ENCODE measurements at regions not wholly inside any gene's neighbourhood (a gene's known extent, or its start where the extent isn't known, plus 50 kb on each side); places are given as distances from the start of the nearest gene placed in this dataset.

- DNase-seq (ENCODE audit: low read depth) = no peak
Observed at GRCh38 chr5:117942861-117943519, 1045.4 kb downstream of the DTWD2 start.

GRCh38 chr5:117893211-117893610 lies 1095.1 kb downstream of the DTWD2 start:
- no peak for DNase-seq (ENCODE audit: low read depth)

- DNase-seq (ENCODE audit: low read depth) = no peak
Observed at GRCh38 chr5:117892360-117892759, 1096.0 kb downstream of the DTWD2 start.

- DNase-seq (ENCODE audit: low read depth) = no peak
Observed at GRCh38 chr5:117889596-117889995, 1098.8 kb downstream of the DTWD2 start.

DNA sequence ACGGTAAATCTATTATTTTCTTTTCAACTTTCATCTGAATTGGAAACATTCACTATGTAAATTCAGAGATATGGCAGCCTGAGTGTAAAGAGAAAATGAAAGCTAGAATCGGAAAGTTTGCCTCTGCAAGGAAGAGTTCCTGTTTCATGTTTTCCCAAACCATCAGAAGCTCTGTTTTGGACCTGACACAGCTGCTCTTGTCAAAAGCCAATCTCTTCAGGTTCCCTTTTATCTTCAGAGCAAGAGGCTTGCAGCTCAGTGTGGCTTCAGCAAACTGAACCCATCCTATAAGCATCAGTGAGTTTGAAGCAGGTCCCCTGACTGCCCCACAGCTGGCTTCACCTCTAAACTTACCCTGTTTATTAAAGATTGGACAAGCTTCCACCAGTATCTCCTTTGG lies 1099.7 kb downstream of the DTWD2 start:
- no peak for DNase-seq (ENCODE audit: low read depth)

GRCh38 chr5:117881426-117882230 lies 1106.7 kb downstream of the DTWD2 start:
- DNase-seq (ENCODE audit: low read depth) = no peak

DNA sequence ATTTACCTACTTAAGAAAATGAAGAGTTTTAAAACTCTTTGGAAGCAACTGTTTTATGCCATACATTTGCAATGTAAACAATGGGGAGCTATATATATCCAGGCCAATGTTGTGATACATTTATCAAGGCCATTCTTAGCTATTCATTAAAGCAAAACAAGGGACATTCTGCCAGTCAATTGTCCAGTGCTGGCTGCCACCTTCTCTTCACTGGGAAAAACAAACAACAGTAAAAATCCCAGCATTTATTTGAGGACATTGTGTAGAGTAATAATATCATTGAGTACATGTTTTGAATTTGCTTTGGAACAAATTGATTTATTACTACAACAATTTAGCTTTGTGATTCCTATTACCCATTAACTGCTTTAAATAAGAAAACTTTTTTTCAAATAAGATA lies 1107.4 kb downstream of the DTWD2 start:
- DNase-seq (ENCODE audit: low read depth) = no peak

GRCh38 chr5:117877731-117878130 lies 1110.6 kb downstream of the DTWD2 start:
- DNase-seq (ENCODE audit: low read depth) = no peak

DNA sequence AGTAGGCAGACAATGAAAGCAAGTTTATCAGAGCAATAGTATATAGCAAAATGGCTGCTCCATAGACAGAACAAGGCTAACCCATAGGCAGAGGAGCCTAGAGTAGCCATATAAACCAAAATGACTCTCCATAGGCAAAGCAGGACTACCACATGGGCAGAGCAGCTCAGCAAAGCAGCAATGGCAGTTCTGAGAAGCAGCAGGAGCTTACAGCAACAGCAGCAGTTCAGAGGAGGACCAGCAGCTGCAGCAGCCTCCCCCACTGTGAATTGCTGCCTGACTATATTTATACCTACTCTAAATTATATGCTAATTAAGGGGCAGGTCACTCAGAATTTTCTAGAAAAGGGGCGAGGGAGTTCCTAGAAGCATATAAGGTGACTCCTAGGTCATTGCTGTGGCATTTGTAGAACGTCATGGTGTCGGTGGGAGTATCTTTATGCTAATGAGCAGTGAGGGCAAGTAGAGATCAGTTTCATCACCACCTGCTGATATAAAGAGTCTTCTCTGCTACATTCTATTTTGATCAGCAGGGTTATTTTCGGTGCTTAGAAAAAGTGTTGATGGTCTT lies 1115.5 kb downstream of the DTWD2 start:
- no peak for DNase-seq (ENCODE audit: low read depth)

- DNase-seq (ENCODE audit: low read depth) = no peak
Observed at GRCh38 chr5:117869596-117869995, 1118.8 kb downstream of the DTWD2 start.

- no peak for DNase-seq (ENCODE audit: low read depth)
Observed at GRCh38 chr5:117863586-117864296, 1124.6 kb downstream of the DTWD2 start.

GRCh38 chr5:117860550-117860949 lies 1127.8 kb downstream of the DTWD2 start:
- DNase-seq (ENCODE audit: low read depth) = no peak

GRCh38 chr5:117859176-117859575 lies 1129.2 kb downstream of the DTWD2 start:
- no peak for DNase-seq (ENCODE audit: low read depth)

GRCh38 chr5:117856713-117857112 lies 1131.6 kb downstream of the DTWD2 start:
- no peak for DNase-seq (ENCODE audit: low read depth)

- no peak for DNase-seq (ENCODE audit: low read depth)
Observed at GRCh38 chr5:117837786-117838185, 1150.6 kb downstream of the DTWD2 start.

GRCh38 chr5:117833691-117834090 lies 1154.7 kb downstream of the DTWD2 start:
- DNase-seq (ENCODE audit: low read depth) = no peak

DNA sequence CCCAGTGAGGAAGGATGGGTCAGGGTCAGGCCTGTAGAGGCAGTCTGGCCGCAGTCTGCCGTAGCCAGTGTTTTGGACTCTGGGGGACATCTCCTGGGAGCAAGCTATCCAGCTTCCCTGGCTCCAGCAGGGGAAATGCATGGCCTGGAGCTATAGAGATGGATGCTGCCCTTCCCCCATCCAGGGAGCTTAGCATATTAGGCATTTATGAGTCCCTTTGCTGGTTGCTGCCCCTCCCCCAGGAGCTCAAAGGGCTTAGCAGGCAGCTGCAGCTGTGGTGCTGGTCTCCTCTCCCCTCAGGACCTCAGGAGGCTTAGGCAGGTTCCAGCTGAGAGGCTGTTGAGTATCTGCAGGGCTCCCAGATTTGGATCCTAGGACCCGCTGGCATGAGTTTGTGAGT lies 1158.7 kb downstream of the DTWD2 start:
- no peak for DNase-seq (ENCODE audit: low read depth)

DNA sequence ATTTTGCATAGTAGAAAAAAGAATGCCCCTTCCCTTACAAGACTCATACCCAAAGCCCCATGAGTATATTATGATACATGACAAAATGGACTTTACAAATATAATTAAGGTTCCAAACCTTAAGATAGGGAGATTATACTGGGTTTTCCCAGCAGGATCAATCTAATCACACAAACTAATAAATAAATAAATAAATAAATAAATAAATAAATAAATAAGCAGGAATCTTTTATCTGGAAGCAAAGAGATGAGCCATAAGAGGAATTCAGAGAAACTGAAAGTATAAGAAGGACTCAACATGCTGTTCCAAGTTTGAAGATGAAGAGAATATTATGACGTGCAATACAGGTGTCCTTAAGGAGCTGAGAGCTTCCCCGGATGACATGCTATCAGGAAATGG lies 1174.5 kb downstream of the DTWD2 start:
- DNase-seq (ENCODE audit: low read depth) = no peak

- DNase-seq (ENCODE audit: low read depth) = no peak
Observed at GRCh38 chr5:117812861-117813260, 1175.5 kb downstream of the DTWD2 start.

DNA sequence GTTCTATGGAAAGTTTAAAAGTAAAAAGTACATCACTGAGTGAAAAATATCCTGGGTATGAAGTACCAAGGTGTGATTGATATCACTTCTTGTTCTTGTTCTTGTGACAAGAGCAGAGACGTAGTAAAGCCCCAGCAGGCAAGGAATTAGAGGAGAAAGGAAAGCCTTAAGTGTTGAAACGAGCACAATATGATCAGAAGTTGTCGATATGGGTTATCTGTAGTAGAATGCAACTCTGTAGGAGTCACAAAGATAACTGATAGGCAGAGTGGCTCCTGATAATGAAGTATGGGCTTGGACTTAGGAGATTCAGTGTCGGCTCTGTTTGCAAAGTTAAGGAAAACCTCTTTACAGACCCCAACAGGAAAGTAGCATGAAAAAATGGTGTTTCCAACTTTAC lies 1179.1 kb downstream of the DTWD2 start:
- no peak for DNase-seq (ENCODE audit: low read depth)

DNA sequence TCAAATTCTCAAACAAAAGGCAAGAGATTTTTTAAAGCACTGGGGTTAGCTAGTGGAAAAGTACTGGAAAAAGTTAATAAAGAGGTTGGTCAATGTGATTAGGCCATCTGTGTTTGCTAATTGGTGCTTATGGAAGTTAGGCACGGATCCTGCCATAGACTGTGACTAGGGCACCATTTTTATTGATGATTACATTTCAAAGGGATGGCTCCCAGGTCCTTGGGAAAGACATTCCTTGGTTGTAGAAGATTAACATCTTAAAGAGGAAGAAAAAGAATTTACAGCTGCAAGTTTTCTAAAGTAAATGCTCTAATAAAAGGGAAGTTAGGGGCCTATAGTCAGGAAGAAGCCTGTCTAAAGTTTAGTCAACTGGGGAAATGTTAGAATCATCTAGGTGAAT lies 1183.3 kb downstream of the DTWD2 start:
- DNase-seq (ENCODE audit: low read depth) = no peak

- DNase-seq (ENCODE audit: low read depth) = no peak
Observed at GRCh38 chr5:117803533-117803932, 1184.8 kb downstream of the DTWD2 start.

DNA sequence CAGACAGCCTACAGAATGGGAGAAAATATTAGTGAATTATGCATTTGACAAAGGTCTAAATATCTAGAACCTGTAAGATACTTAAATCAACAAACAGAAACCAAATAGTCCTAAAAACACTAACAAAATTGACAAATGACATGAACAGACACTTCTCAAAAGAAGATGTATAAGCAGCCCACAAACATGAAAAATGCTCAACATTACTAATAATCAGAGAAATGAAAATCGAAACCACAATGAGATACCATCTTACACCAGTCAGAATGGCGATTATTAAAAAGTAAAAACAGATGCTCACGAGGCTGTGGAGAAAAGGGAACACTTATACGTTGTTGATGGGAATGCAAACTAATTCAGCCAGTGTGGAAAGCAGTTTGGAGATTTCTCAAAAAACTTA lies 1186.8 kb downstream of the DTWD2 start:
- DNase-seq (ENCODE audit: low read depth) = no peak

All from stimulated activated CD8-positive, alpha-beta memory T cell treated with anti-CD3 and anti-CD28 coated beads, Interleukin-15, amount 100 ng/mL, for 1 hour (primary cell).